ENCODE measurements at regions not wholly inside any gene's neighbourhood (a gene's known extent, or its start where the extent isn't known, plus 50 kb on each side); places are given as distances from the start of the nearest gene placed in this dataset.

GRCh38 chr7:110061387-110061786, 1029.5 kb upstream of the LRRN3 start:
- no peak for TF ChIP-seq CTCF (IDR thresholded peaks at IDR 0.05; ENCODE audit: insufficient read depth, low read length, poor library complexity, severe bottlenecking)
- Histone ChIP-seq H3K4me3 (ENCODE audit: low read depth, low read length) (no peak overlapping the region), H3K36me3 (ENCODE audit: control insufficient read depth, insufficient read depth, low read length) (no peaks in the 10 kb centered on the region), H3K27me3 (ENCODE audit: control insufficient read depth, insufficient read depth, low read length) (no peaks in the 10 kb centered on the region)
- no peak for DNase-seq (ENCODE audit: low read depth)

- H3K36me3 ChIP-seq (ENCODE audit: control insufficient read depth, insufficient read depth, low read length), result no peaks in the 10 kb centered on the region
- DNase-seq (ENCODE audit: low read depth), result no peak
- H3K4me3 ChIP-seq (ENCODE audit: low read depth, low read length), result no peak overlapping the region
- no peak for TF ChIP-seq CTCF (IDR thresholded peaks at IDR 0.05; ENCODE audit: insufficient read depth, low read length, poor library complexity, severe bottlenecking)
- H3K27me3 ChIP-seq (ENCODE audit: control insufficient read depth, insufficient read depth, low read length), result no peaks in the 10 kb centered on the region
These were observed 1025.8 kb upstream of the LRRN3 start for GRCh38 chr7:110065121-110065520.

- Histone ChIP-seq H3K4me3 (ENCODE audit: low read depth, low read length) (no peak overlapping the region), H3K36me3 (ENCODE audit: control insufficient read depth, insufficient read depth, low read length) (no peaks in the 10 kb centered on the region), H3K27me3 (ENCODE audit: control insufficient read depth, insufficient read depth, low read length) (no peaks in the 10 kb centered on the region)
- no peak for DNase-seq (ENCODE audit: low read depth)
- TF ChIP-seq CTCF (IDR thresholded peaks at IDR 0.05; ENCODE audit: insufficient read depth, low read length, poor library complexity, severe bottlenecking), result no peak
These were observed 1024.1 kb upstream of the LRRN3 start for GRCh38 chr7:110066843-110067242.

GRCh38 chr7:110071192-110071591, 1019.7 kb upstream of the LRRN3 start:
- Histone ChIP-seq H3K36me3 (ENCODE audit: control insufficient read depth, insufficient read depth, low read length) (no peaks in the 10 kb centered on the region), H3K4me3 (ENCODE audit: low read depth, low read length) (no peak overlapping the region), H3K27me3 (ENCODE audit: control insufficient read depth, insufficient read depth, low read length) (no peaks in the 10 kb centered on the region)
- no peak for TF ChIP-seq CTCF (IDR thresholded peaks at IDR 0.05; ENCODE audit: insufficient read depth, low read length, poor library complexity, severe bottlenecking)
- DNase-seq (ENCODE audit: low read depth), result no peak

- H3K27me3 ChIP-seq (ENCODE audit: control insufficient read depth, insufficient read depth, low read length), result no peaks in the 10 kb centered on the region
- no peaks in the 10 kb centered on the region for H3K36me3 ChIP-seq (ENCODE audit: control insufficient read depth, insufficient read depth, low read length)
- H3K4me3 ChIP-seq (ENCODE audit: low read depth, low read length), result no peak overlapping the region
- no peak for TF ChIP-seq CTCF (IDR thresholded peaks at IDR 0.05; ENCODE audit: insufficient read depth, low read length, poor library complexity, severe bottlenecking)
- DNase-seq (ENCODE audit: low read depth), result no peak
These were observed 1015.5 kb upstream of the LRRN3 start for GRCh38 chr7:110075450-110075849.

GRCh38 chr7:110076194-110076593, 1014.7 kb upstream of the LRRN3 start:
- no peak for TF ChIP-seq CTCF (IDR thresholded peaks at IDR 0.05; ENCODE audit: insufficient read depth, low read length, poor library complexity, severe bottlenecking)
- DNase-seq (ENCODE audit: low read depth), result no peak
- Histone ChIP-seq H3K4me3 (ENCODE audit: low read depth, low read length) (no peak overlapping the region), H3K27me3 (ENCODE audit: control insufficient read depth, insufficient read depth, low read length) (no peaks in the 10 kb centered on the region), H3K36me3 (ENCODE audit: control insufficient read depth, insufficient read depth, low read length) (no peaks in the 10 kb centered on the region)
